ELF-1 (cell line): ENCODE measurements at regions not wholly inside any gene's neighbourhood (a gene's known extent, or its start where the extent isn't known, plus 50 kb on each side); places are given as distances from the start of the nearest gene placed in this dataset.
A peak's percentile ranks its signal among the peaks of the same experiment; 100 is the strongest.

ENCODE experiments used
- DNase-seq: peaks from one replicate; pipeline ENCODE4 v3.0.0-alpha.2; 2016; ENCODE audit warnings: low read depth, low spot score

GRCh38 chr2:217749008-217749407 is 253.8 kb downstream of the TNS1 start:
- DNase-seq: peak; percentile 42

- no peak for DNase-seq
Measured at GRCh38 chr2:217746808-217747207, 256.0 kb downstream of the TNS1 start.

GRCh38 chr2:217743966-217744761 is 258.6 kb downstream of the TNS1 start:
- DNase-seq: no peak

DNA sequence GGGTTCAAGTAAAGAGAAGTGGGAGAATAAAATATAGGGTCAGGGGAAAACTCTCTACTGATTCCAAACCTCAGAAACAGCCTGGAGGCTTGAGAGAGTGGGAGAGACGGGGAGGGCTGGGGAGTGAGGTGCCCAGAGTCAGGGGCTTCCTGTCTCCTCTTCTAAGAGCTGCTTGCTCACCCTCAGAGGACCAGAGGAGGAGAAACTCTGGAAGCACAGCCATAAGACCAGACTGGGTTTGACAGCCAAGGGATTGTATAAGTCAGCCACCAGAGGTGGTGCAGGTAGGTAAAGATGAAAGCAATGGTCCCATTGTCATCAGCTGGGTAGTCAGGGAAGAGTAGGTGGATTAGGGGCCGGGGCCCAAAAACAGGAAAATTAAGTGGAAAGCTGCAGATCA is 259.4 kb downstream of the TNS1 start:
- no peak for DNase-seq

DNA sequence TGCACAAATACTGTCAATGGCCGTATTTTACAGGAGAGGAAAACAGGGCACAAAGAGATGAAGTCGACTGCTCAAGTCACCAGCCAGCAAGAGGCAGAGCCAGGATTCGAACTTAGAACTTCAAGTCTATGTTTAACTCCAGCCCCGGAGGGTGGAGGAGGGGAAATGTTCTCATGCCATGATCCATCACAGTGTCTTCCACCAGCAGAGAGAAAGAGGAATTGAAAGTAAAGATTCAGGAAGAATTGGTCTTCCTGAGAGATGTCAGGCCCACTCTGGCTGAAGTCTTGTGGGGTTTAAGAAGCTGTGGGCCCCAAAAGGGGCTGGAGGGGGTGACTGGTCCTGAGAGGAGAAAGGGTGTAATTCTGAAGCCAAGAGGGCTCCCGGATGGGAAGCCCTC is 260.0 kb downstream of the TNS1 start:
- no peak for DNase-seq

DNA sequence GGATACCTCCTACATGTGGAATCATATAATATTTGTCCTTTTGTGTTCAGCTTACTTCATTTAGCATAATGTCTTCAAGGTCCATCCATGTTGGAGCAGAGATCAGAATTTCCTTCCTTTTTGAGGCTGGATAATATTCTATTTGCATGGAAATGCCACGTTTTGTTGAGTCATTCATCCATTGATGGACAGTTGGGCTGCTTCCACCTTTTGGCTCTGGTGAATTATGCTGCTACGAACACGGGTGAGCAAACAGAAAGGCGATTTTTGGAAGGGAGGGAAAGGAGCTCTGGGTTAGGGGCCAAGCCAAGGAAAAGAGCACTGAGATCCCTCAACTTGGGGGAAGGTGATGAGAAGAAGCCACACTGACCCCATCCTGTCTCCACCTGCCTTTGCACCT is 260.5 kb downstream of the TNS1 start:
- DNase-seq: no peak

DNA sequence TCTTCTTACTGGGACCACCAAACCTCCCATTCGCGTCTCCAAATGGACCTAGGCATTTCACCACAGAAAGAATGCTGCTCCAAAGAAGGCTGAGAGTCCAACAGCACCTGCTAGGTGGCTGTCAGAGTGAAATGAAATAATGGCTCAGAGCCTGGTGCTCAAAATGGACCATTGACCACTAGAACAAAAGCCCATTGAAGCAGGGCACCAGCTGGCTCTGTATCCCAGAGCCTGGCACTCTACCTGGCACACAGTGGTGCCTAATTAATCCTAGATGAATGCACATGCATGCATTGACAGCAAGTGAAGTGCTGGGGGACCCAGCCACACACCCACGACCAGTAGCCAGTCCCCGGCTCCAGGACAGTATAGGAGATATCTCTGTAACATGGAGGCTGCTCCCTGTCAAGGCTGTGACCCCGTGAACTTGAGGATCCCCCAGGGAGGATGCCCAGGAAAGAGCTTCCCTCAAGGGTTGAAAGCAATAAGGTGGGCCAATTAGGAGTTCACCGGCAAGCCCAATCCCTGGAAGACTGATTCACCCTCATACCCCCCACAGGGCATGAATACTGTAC is 261.3 kb downstream of the TNS1 start:
- no peak for DNase-seq

GRCh38 chr2:217740756-217741155 is 262.0 kb downstream of the TNS1 start:
- DNase-seq: no peak

- no peak for DNase-seq
Measured at GRCh38 chr2:217740178-217740577, 262.6 kb downstream of the TNS1 start.

GRCh38 chr2:217739741-217740140 is 263.1 kb downstream of the TNS1 start:
- no peak for DNase-seq

GRCh38 chr2:217738061-217738460 is 264.7 kb downstream of the TNS1 start:
- no peak for DNase-seq

GRCh38 chr2:217736776-217737550 is 265.8 kb downstream of the TNS1 start:
- no peak for DNase-seq

DNA sequence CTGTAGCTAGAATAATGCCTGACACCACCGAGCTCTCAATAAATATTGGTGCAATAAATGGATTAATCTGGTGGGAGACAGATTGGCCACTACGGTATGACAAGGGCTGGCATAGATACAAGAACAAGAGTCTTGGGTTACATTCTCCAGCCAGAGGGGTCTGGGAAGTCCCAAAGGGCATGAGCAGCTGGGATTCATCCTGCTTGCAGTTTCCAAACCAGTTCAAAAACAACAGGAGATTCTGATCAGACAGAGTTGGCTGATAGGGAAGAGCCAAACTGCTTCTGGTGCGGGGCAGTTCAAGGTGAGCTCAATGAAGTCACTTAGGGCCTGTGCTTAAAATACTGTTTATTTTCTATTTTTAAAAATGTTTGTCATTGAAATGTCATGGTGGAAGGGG is 266.9 kb downstream of the TNS1 start:
- no peak for DNase-seq

- no peak for DNase-seq
Measured at GRCh38 chr2:217735034-217735433, 267.8 kb downstream of the TNS1 start.

DNA sequence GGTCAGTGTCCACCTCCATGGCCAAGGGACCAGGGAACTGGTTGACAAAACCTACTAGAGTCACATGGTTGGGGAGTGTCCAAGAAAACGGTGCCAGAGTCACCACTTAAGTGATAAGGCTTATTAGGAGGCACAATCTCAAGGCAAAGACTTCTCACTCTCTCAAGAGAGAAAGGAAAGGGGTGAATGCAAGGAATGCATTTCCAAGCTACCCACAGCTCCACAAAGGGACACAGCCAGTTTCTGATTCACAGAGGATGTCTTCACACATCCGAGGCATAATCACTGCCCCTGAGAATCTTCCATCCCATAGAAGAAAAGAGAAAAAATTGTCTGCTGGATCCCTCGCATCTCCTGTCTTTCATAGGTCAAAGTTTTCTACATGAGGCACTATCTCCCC is 269.3 kb downstream of the TNS1 start:
- DNase-seq: no peak

DNA sequence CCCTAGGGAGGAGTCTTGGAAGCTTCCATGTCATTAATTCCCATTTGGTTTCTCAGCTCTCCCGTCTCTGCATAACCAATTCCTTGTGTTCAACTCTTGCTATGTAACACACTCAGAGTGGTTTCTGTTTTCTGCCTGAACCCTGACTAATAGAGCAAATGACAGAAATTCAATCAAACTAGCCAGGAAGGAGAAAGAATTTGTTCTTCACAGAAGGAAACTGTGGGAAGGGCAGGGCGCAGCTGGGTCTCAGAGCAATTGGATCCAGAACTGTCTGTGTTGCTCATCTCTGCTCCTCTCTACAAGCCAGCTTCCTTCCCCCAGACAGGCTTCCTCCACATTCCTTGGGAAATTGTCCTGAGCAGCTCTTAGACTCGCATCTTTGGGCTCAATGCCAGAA is 269.8 kb downstream of the TNS1 start:
- no peak for DNase-seq

DNA sequence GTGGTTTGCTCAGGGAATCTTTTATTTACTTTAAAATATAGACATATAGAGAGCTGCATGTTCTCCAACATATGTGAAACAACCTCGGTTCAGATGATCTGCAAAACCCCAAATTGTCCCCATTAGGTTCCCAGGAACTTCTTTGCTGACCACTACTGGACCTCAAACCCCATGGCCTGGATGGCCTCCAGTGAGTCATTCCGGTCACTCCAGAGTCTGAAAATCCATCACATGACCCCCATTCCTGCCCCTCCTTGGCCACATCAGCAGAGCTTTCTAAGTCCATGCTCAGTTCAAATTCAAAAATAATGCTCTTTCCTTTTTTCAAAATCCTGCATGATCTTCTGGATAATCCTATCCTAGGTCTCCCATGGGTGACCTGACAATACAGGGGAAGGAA is 271.0 kb downstream of the TNS1 start:
- DNase-seq: no peak

DNA sequence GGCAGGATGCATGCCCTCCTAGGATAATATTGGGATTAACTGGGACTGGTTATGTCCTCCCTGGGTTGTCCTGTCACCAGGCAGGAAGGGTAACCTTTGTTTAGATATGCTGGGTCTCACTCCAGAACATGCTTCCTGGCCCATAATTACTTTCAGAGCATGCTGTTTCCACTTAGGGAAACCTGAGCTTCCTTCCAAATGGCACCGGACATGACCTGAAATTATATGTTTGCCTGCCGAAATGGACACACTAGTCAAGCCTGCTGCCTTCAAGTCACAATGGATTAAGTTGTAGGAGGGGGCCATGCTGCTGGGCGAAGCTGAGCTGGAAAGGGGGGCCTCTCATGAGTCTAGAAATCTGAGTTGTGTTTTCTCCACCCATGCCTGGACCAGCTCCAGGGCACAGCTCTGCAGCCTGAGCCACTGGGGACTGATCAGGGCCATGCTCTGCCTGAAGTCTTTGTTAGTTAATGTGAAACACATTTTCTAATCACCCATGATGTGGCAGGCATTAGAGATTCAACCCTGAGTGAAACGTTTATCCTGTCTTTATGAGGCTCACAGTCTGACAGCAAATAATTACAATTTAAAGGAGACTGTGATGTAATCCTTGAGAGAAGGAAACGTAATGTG is 273.3 kb downstream of the TNS1 start:
- no peak for DNase-seq

- no peak for DNase-seq
Measured at GRCh38 chr2:217727801-217728200, 275.0 kb downstream of the TNS1 start.

DNA sequence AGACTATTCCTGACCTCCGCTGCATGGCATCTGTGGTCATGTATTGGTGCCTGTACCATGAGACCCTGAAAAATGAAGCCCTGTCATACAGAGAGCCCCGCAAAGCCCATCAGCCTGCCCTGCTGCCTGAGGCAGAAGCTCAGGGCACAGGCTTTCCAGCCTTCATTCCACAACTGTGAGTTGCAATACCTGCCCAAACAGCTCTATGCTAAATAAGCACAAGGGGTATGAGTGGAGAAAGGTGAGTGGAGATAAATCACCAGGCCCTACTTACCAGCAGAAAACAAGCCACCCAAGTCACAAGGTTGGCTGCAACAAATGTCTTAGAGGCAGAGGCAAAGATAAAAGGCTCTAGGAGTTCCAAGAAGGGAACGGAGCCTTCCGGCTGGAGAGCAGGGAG is 277.4 kb downstream of the TNS1 start:
- DNase-seq: no peak

GRCh38 chr2:217724471-217724870 is 278.3 kb downstream of the TNS1 start:
- no peak for DNase-seq

GRCh38 chr2:217723981-217724380 is 278.8 kb downstream of the TNS1 start:
- no peak for DNase-seq
